ENCODE measurements at regions not wholly inside any gene's neighbourhood (a gene's known extent, or its start where the extent isn't known, plus 50 kb on each side); places are given as distances from the start of the nearest gene placed in this dataset.
"Not testable (repeated sequence)": the region's sequence is repeated elsewhere in the genome, so short reads cannot be mapped to it uniquely, and the experiment has no call there.

- Histone ChIP-seq H3K4me2 (replicated peaks; ENCODE audit: extremely low read depth, low read length, poor library complexity, severe bottlenecking) (no peak overlapping the region), H3K4me3 (replicated peaks in 1 of 3; ENCODE audit: low read depth in 2 of 3, low read length in 3 of 3) (no peak overlapping the region), H3K27ac (ENCODE audit: low read depth in 1 of 2, low read length in 2 of 2) (no peak overlapping the region), H3K4me1 (ENCODE audit: control insufficient read depth in 1 of 2, insufficient read depth in 2 of 2, low read length in 2 of 2) (no peaks in the 10 kb centered on the region), H3K9ac (ENCODE audit: insufficient read depth, low read length, poor library complexity, severe bottlenecking) (no peak overlapping the region), H3K9me3 (replicated peaks in 1 of 2; ENCODE audit: control insufficient read depth in 1 of 2, insufficient read depth in 1 of 2, low read length in 2 of 2) (no peaks in the 10 kb centered on the region), H3K79me2 (ENCODE audit: insufficient read depth, low read length) (no peaks in the 10 kb centered on the region), H3K27me3 (ENCODE audit: control insufficient read depth in 2 of 2, insufficient read depth in 2 of 2, low read length in 2 of 2) (no peaks in the 10 kb centered on the region), H4K20me1 (ENCODE audit: insufficient read depth, low read length) (no peaks in the 10 kb centered on the region), H3K36me3 (replicated peaks in 1 of 2; ENCODE audit: control insufficient read depth in 1 of 2, insufficient read depth in 2 of 2, low read length in 2 of 2) (no peaks in the 10 kb centered on the region), H2AFZ (ENCODE audit: insufficient read depth, low read depth, low read length, poor library complexity, severe bottlenecking) (no peak overlapping the region)
- no peaks in the 10 kb centered on the region for H3K4me1 Mint-ChIP-seq
- no peak overlapping the region for H3K4me3 Mint-ChIP-seq
- H3K9me3 Mint-ChIP-seq = peaks cover 0 to 7% (median 4%) of the 10 kb centered on the region in 7 donors
- no peak for DNase-seq
- H3K27ac Mint-ChIP-seq = no peak overlapping the region
- peaks cover 0 to 1% (median 0%) of the 10 kb centered on the region in 3 donors for H3K27me3 Mint-ChIP-seq (ENCODE audit: low read depth in 3 of 3)
- no peaks in the 10 kb centered on the region for H3K36me3 Mint-ChIP-seq
- intact Hi-C loops (cut with micrococcal nuclease) = no loop called here
- TF ChIP-seq, protein P1, sequence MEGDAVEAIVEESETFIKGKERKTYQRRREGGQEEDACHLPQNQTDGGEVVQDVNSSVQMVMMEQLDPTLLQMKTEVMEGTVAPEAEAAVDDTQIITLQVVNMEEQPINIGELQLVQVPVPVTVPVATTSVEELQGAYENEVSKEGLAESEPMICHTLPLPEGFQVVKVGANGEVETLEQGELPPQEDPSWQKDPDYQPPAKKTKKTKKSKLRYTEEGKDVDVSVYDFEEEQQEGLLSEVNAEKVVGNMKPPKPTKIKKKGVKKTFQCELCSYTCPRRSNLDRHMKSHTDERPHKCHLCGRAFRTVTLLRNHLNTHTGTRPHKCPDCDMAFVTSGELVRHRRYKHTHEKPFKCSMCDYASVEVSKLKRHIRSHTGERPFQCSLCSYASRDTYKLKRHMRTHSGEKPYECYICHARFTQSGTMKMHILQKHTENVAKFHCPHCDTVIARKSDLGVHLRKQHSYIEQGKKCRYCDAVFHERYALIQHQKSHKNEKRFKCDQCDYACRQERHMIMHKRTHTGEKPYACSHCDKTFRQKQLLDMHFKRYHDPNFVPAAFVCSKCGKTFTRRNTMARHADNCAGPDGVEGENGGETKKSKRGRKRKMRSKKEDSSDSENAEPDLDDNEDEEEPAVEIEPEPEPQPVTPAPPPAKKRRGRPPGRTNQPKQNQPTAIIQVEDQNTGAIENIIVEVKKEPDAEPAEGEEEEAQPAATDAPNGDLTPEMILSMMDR (IDR thresholded peaks at IDR 0.05) = no peak
These were observed 238.0 kb downstream of the TMA16 start for GRCh38 chr4:163732473-163732872.

DNA sequence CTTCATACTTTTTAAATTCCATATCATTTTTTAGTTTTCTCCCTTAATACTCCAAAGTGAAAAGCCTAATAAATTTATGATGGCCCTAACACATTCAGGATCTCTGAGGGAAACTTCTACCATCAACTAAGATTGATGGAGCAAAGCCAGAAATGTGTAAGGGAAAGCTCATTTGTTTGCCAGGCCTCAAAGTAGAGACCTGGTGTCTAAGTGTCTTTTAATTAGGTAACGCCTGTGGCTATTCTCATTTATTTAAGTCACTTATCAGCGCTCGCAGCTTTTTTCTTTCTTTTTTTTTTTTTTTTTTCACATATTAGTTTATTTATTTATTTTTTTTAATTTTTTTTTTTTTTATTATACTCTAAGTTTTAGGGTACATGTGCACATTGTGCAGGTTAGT is 242.4 kb downstream of the TMA16 start:
- no peaks in the 10 kb centered on the region for H3K4me1 Mint-ChIP-seq
- H4K20me1 ChIP-seq (ENCODE audit: insufficient read depth, low read length) = no peaks in the 10 kb centered on the region
- H3K4me3 Mint-ChIP-seq = no peak overlapping the region
- peaks cover 0 to 4% (median 2%) of the 10 kb centered on the region in 7 donors for H3K9me3 Mint-ChIP-seq
- no peaks in the 10 kb centered on the region for H3K9me3 ChIP-seq (replicated peaks in 1 of 2; ENCODE audit: control insufficient read depth in 1 of 2, insufficient read depth in 1 of 2, low read length in 2 of 2)
- no peaks in the 10 kb centered on the region for H3K79me2 ChIP-seq (ENCODE audit: insufficient read depth, low read length)
- no peaks in the 10 kb centered on the region for H3K27me3 ChIP-seq (ENCODE audit: control insufficient read depth in 2 of 2, insufficient read depth in 2 of 2, low read length in 2 of 2)
- DNase-seq = no peak
- no CpG with 5 or more reads among the region's 3 CpGs for WGBS (ENCODE audit: insufficient coverage)
- no peak overlapping the region for H3K27ac Mint-ChIP-seq
- H3K4me2 ChIP-seq (replicated peaks; ENCODE audit: extremely low read depth, low read length, poor library complexity, severe bottlenecking) = no peak overlapping the region
- no peak overlapping the region for H3K9ac ChIP-seq (ENCODE audit: insufficient read depth, low read length, poor library complexity, severe bottlenecking)
- no peaks in the 10 kb centered on the region for H3K36me3 ChIP-seq (replicated peaks in 1 of 2; ENCODE audit: control insufficient read depth in 1 of 2, insufficient read depth in 2 of 2, low read length in 2 of 2)
- H3K27me3 Mint-ChIP-seq (ENCODE audit: low read depth in 3 of 3) = no peaks in the 10 kb centered on the region
- no peaks in the 10 kb centered on the region for H3K36me3 Mint-ChIP-seq
- H3K4me1 ChIP-seq (ENCODE audit: control insufficient read depth in 1 of 2, insufficient read depth in 2 of 2, low read length in 2 of 2) = no peaks in the 10 kb centered on the region
- H3K27ac ChIP-seq (ENCODE audit: low read depth in 1 of 2, low read length in 2 of 2) = no peak overlapping the region
- TF ChIP-seq, protein P1 (IDR thresholded peaks at IDR 0.05) = no peak
- intact Hi-C loops (cut with micrococcal nuclease) = no loop called here
- H3K4me3 ChIP-seq (replicated peaks in 1 of 3; ENCODE audit: low read depth in 2 of 3, low read length in 3 of 3) = no peak overlapping the region
- H2AFZ ChIP-seq (ENCODE audit: insufficient read depth, low read depth, low read length, poor library complexity, severe bottlenecking) = no peak overlapping the region

DNA sequence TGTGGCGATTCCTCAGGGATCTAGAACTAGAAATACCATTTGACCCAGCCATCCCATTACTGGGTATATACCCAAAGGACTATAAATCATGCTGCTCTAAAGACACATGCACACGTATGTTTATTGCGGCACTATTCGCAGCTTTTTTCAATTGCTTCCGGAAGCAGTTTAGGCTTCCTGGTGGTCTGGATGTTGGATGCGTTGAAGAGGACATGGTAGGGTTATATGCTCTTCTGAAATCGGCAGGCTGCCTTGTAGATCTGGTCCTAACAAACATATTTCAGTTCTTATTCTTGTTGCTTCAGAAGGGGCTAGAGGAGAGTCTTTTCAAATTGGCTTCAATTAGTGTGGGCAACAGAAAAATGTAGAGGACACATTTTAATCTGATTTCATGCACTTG is 243.4 kb downstream of the TMA16 start:
- intact Hi-C loops (cut with micrococcal nuclease); H3K36me3 Mint-ChIP-seq; H3K27ac ChIP-seq (ENCODE audit: low read depth in 1 of 2, low read length in 2 of 2); H3K9ac ChIP-seq (ENCODE audit: insufficient read depth, low read length, poor library complexity, severe bottlenecking); H3K4me2 ChIP-seq (replicated peaks; ENCODE audit: extremely low read depth, low read length, poor library complexity, severe bottlenecking); H4K20me1 ChIP-seq (ENCODE audit: insufficient read depth, low read length); H3K4me3 Mint-ChIP-seq; H2AFZ ChIP-seq (ENCODE audit: insufficient read depth, low read depth, low read length, poor library complexity, severe bottlenecking); H3K4me1 Mint-ChIP-seq; H3K4me3 ChIP-seq (replicated peaks in 1 of 3; ENCODE audit: low read depth in 2 of 3, low read length in 3 of 3); DNase-seq; H3K27me3 Mint-ChIP-seq (ENCODE audit: low read depth in 3 of 3); H3K4me1 ChIP-seq (ENCODE audit: control insufficient read depth in 1 of 2, insufficient read depth in 2 of 2, low read length in 2 of 2); H3K79me2 ChIP-seq (ENCODE audit: insufficient read depth, low read length); H3K9me3 ChIP-seq (replicated peaks in 1 of 2; ENCODE audit: control insufficient read depth in 1 of 2, insufficient read depth in 1 of 2, low read length in 2 of 2); H3K9me3 Mint-ChIP-seq; H3K27ac Mint-ChIP-seq; H3K36me3 ChIP-seq (replicated peaks in 1 of 2; ENCODE audit: control insufficient read depth in 1 of 2, insufficient read depth in 2 of 2, low read length in 2 of 2); H3K27me3 ChIP-seq (ENCODE audit: control insufficient read depth in 2 of 2, insufficient read depth in 2 of 2, low read length in 2 of 2): not testable (repeated sequence)
- 93% methylated on average over 2 of the region's 7 CpGs for WGBS (ENCODE audit: insufficient coverage)

Measured in CD14-positive monocyte (primary cell).